ENCODE measurements at regions not wholly inside any gene's neighbourhood (a gene's known extent, or its start where the extent isn't known, plus 50 kb on each side); places are given as distances from the start of the nearest gene placed in this dataset.
"Not testable (repeated sequence)": the region's sequence is repeated elsewhere in the genome, so short reads cannot be mapped to it uniquely, and the experiment has no call there.

- ATAC-seq: no peak
- DNase-seq (ENCODE audit: missing footprints): no peak
- intact Hi-C loops (cut with DNase I): no loop called here
Observed at GRCh38 chr11:82146789-82147188, 586.9 kb downstream of the FAM181B start.

DNA sequence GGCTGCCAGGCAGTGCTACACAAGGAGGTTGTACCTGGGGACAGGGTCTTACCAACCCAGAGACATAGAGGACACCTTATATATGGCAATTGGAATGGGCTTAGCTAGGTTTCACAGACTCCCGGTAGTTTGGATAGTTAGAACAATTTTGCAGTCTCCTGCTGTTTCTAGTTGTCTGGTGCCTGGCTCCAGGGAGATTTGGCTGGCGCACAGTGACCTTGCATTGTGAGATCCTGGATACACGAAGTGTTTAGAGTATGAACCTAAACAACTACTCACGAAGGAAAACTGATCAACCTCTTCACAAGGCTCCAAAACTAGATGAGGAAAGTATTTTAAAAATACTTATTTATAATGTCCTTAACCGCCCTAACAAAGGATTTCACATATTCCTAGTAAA, 614.7 kb downstream of the FAM181B start:
- ATAC-seq (no peak), DNase-seq (ENCODE audit: missing footprints) (no peak)
- intact Hi-C loops (cut with DNase I): no loop called here

DNA sequence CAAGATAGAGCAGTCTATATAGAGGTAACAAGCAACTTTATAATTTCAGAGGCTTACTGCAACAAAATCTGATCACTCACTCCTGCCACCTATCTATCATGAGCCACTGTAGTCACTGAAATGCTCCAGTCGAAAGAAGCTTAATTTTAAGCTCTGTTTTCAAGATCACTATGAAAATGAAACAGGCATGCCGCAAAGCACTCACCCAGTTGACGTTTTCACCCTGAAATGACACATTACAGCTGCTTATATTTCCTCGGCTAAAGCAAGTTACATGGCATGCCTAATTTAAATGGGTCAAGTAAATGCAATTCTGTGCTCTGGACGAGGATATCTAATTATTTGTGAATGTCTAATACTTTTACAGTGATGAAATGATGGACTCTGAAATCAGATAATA, 616.3 kb downstream of the FAM181B start:
- ATAC-seq: no peak
- no peak for DNase-seq (ENCODE audit: missing footprints)
- intact Hi-C loops (cut with DNase I): no loop called here

- DNase-seq (ENCODE audit: missing footprints) (no peak), ATAC-seq (no peak)
- intact Hi-C loops (cut with DNase I): no loop called here
Observed at GRCh38 chr11:82105331-82105998, 628.2 kb downstream of the FAM181B start.

GRCh38 chr11:82092904-82093303, 640.8 kb downstream of the FAM181B start:
- no peak for DNase-seq (ENCODE audit: missing footprints)
- intact Hi-C loops (cut with DNase I): no loop called here
- ATAC-seq: no peak

DNA sequence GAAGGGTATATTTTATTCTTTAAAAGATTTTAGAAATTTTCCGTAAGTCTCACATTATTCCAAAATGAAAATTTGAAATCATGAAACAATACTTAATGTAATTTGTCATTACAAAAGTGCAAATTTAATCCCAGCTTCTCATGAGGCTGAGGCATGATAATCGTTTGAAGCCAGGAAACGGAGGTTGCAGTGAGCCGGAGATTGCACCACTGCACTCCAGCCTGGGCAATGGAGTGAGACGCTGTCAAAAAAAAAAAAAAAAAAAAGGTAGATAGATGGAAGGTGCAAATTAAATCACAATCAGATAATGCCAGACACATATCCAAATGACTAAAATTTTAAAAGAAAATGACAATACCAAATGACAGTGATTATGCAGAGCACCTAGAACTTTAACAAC, 644.2 kb downstream of the FAM181B start:
- no peak for DNase-seq (ENCODE audit: missing footprints)
- no peak for ATAC-seq
- intact Hi-C loops (cut with DNase I): no loop called here

DNA sequence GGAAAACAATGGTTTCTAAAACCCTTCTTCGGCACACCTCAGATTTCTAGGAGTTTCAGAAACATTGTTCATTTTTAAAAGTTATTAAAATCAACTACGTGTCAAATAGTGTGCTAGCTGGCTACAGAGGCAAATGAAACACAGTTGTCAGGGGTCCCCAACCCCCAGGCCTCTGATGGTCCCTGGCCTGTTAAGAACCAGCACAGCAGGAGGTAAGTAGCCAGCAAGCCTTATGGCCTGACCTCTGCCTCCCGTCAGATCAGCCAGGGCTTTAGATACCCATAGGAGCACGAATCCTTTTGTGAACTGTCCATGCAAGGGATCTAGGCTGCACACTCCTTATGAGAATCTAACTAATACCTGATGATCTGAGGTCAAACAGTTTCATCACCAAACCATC, 648.2 kb downstream of the FAM181B start:
- DNase-seq (ENCODE audit: missing footprints): no peak
- ATAC-seq: no peak
- intact Hi-C loops (cut with DNase I): no loop called here

DNA sequence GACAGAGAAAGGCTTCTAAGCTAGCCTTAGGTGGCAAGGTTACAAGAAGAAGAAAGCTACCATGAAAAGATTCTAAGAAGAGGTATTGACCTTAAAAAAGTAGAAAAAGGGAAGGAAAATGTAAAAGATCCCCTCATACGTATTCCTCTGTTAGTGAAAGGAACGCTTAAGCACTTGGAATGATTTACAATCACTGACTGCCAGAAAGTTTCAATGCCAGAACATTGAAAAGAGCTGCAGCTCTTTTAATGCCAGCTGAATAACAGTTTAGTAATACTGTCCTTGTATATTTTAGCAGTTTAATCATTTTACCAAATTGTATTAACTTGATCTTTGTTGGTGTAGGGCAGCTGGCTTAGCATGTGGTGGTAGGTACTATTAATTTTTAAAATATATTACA, 650.7 kb downstream of the FAM181B start:
- no peak for DNase-seq (ENCODE audit: missing footprints)
- intact Hi-C loops (cut with DNase I): no loop called here
- no peak for ATAC-seq

DNA sequence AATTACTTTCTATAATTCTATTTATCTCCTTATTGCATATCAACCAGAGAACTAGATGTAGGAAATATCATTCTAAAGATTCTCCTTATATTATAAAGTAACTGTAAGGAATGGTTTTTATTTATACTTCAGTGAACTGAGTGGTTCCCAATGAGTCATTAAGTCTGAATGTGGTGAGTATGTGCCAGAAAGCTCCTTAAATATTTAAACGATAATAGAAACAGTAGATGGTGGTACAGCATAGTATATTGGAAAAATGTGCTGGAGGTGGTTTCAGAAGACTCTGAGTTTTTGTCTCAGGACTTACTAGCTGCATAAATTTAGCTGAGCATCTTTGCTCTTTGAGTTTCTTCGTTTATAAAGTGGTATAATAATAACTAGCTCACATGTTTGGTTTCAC, 653.5 kb downstream of the FAM181B start:
- no peak for ATAC-seq
- intact Hi-C loops (cut with DNase I): no loop called here

GRCh38 chr11:82076126-82076525, 657.5 kb downstream of the FAM181B start:
- intact Hi-C loops (cut with DNase I): no loop called here
- no peak for DNase-seq (ENCODE audit: missing footprints)
- ATAC-seq: no peak

More for the DNA sequence above, 653.5 kb downstream of the FAM181B start:
- no peak for DNase-seq (ENCODE audit: missing footprints)

- DNase-seq (ENCODE audit: missing footprints): no peak
- no peak for ATAC-seq
- intact Hi-C loops (cut with DNase I): no loop called here
Observed at GRCh38 chr11:82059505-82059904, 674.2 kb downstream of the FAM181B start.

DNA sequence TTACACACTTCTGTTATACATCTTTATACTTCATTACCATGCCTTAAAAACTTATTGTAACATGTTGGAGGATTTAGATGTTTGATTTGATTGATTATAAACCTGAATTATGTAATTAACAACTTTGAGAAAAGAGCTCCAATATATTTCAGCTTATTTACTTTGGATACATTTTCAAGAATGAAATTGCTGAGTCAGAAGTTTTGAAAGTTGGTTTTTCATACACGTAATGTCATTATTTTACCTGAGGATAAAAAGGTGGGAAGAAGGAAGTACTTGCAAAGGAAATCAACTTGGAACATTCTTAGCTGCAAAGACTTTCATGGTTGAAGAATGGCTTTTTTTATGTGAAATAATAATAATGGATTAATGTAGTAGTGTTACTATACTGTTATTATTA, 677.2 kb downstream of the FAM181B start:
- DNase-seq (ENCODE audit: missing footprints): no peak
- intact Hi-C loops (cut with DNase I): no loop called here
- ATAC-seq: no peak

GRCh38 chr11:82049199-82049598, 684.5 kb downstream of the FAM181B start:
- ATAC-seq: no peak
- intact Hi-C loops (cut with DNase I): no loop called here
- no peak for DNase-seq (ENCODE audit: missing footprints)

- no peak for ATAC-seq
- DNase-seq (ENCODE audit: missing footprints): peak; percentile 61
- intact Hi-C loops (cut with DNase I): no loop called here
Observed at GRCh38 chr11:82047200-82047599, 686.5 kb downstream of the FAM181B start.

GRCh38 chr11:82046778-82047177, 686.9 kb downstream of the FAM181B start:
- ATAC-seq (no peak), DNase-seq (ENCODE audit: missing footprints) (no peak)
- intact Hi-C loops (cut with DNase I): no loop called here

DNA sequence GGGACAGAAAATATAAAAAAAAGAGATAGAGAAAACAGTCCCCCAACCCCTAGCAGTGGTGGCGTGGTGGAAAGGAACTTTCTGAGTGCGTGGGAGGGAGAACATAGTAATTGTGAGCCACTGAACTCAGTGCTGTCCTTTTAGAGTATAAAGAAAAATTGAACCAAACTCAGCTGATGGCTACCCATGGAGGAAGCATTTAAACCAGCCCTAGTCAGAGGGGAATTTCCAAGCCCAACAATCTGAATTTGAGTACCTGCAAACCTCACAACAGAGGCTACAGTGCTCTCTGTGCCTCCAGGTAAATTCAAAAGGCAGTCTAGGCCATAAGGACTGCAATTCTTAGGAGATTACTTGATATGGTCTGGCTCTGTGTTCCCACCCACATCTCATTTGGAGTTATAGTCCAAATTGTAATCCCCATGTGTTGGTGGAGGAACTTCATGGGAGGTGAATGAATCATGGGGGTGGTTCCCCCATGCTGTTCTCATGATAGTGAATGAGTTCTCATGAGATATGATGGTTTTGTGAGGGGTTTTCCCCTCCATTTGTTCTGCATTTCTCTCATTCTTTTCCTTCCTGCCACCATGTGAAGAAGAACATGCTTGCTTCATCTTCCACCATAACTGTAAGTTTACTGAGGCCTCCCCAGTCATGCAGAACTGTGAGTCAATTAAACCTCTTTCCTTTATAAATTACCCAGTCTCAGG, 687.8 kb downstream of the FAM181B start:
- intact Hi-C loops (cut with DNase I): no loop called here
- ATAC-seq (no peak), DNase-seq (ENCODE audit: missing footprints) (no peak)

DNA sequence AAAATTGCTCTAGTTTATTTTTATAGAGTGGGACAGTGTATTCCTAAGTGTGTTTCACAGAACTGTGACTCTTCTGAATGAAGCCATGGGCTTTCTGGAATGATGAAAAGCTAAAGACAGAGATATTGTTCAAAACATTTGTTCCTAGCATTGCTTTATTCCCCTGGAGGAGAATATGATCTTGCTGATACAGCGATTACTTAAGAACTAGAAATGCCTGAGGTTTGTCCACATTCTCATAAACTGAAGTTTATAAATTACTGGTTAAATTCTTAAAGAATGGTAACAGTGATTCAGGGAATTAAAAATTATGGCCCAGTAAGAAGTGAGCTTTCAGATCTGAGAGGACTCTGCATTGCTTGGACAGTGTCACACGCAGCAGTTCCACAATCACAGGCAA, 690.3 kb downstream of the FAM181B start:
- ATAC-seq: no peak
- intact Hi-C loops (cut with DNase I): no loop called here
- DNase-seq (ENCODE audit: missing footprints): no peak

DNA sequence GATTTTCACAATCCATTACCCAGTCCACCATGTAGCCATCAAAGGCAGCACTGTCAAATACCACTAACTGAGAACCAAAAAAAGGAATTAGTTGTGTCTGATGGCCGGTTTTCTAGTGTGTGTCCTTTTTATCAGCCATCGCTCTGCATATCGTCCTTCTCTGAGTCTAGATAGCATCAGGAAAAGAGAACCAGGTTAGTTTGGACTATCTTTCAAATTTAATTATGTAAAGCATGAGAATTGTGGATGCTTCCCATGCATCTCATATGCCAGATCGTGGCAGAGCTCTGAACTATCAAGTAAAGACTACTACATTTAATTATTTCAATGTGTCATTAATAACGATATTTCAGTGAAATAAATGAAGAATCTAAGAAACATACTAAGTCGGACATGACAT, 691.9 kb downstream of the FAM181B start:
- no peak for ATAC-seq
- DNase-seq (ENCODE audit: missing footprints): no peak
- intact Hi-C loops (cut with DNase I): no loop called here

GRCh38 chr11:82038154-82038553, 695.5 kb downstream of the FAM181B start:
- intact Hi-C loops (cut with DNase I): no loop called here
- no peak for ATAC-seq
- no peak for DNase-seq (ENCODE audit: missing footprints)

DNA sequence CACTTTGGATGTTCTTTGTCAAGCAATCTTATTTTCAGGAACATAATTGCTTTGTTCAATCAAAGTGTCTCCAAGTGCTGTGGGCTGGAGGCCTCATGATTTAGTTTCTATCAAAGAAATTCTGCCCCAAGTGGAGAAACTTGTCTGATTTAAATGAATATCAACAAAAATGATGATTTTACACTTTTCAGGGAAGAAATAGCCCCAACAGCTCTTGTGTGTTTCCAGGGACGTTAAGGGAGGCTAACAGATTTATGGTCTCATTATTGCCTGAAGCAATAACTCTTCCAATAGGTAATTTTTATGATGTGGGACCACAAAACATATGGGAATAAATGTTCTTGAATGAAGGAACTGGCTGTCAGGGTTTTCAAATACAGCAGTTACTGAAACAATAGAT, 699.1 kb downstream of the FAM181B start:
- intact Hi-C loops (cut with DNase I): no loop called here
- no peak for DNase-seq (ENCODE audit: missing footprints)
- no peak for ATAC-seq

DNA sequence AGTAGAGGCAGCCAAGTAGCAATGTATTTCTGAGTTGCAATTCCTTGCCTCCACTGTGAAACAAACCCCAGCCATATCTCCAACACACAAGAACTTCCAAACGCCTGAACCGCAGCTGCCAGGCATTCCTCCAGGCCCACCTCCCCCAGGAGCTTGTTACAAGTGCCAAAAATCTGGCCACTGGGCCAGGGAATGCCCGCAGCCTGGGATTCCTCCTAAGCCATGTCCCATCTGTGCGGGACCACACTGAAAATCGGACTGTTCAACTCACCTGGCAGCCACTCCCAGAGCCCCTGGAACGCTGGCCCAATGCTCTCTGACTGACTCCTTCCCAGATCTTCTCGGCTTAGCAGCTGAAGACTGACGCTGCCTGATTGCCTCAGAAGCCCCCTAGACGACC, 706.3 kb downstream of the FAM181B start:
- intact Hi-C loops (cut with DNase I); DNase-seq (ENCODE audit: missing footprints); ATAC-seq: not testable (repeated sequence)
